Gastrocnemius medialis (tissue), 4 donors: ENCODE measurements at regions not wholly inside any gene's neighbourhood (a gene's known extent, or its start where the extent isn't known, plus 50 kb on each side); places are given as distances from the start of the nearest gene placed in this dataset.
"Not testable (repeated sequence)": the region's sequence is repeated elsewhere in the genome, so short reads cannot be mapped to it uniquely, and the experiment has no call there.

Experiments
- ATAC-seq, 2 donors: fragments of 150-250 bp; one replicate each; pipeline ENCODE4 v1.9.1; 2016
- DNase-seq, 2 donors: peaks; one replicate each; pipeline ENCODE4 v3.0.0-alpha.2; 2019
- H3K27ac ChIP-seq, 4 donors: fragments of 200-600 bp; sonication (generic); 1 replicate in 1 of 4; 2 replicates in 3 of 4; pipeline ENCODE4 v1.5.1; 2016 to 2018; ENCODE audit warnings: mild to moderate bottlenecking in 2 of 4, moderate library complexity in 1 of 4
- H3K27me3 ChIP-seq, 3 donors: fragments of 200-600 bp; sonication (generic) in 2 of 3; 1 replicate in 1 of 3; 2 replicates in 2 of 3; pipeline versions ENCODE4 v1.5.1 to v1.6.0; 2016 to 2019; ENCODE audit warnings: mild to moderate bottlenecking in 1 of 3, moderate library complexity in 1 of 3
- H3K36me3 ChIP-seq, 2 donors: fragments of 200-600 bp; sonication (generic) in 1 of 2; one replicate each; pipeline ENCODE4 v1.5.1; 2017 to 2018
- H3K4me1 ChIP-seq, 2 donors: fragments of 200-600 bp; sonication (generic) in 1 of 2; one replicate each; pipeline ENCODE4 v1.5.1; 2016 to 2017; ENCODE audit warnings: mild to moderate bottlenecking in 2 of 2
- H3K4me3 ChIP-seq, 4 donors: fragments of 200-600 bp; sonication (generic) in 3 of 4; 1 replicate in 1 of 4; 2 replicates in 3 of 4; pipeline ENCODE4 v1.5.1; 2016 to 2019; ENCODE audit warnings: mild to moderate bottlenecking in 2 of 4
- H3K9me3 ChIP-seq, 3 donors: fragments of 200-600 bp; sonication (generic) in 2 of 3; 1 replicate in 1 of 3; 2 replicates in 2 of 3; pipeline ENCODE4 v1.5.1; 2016 to 2019
- POLR2A ChIP-seq, 2 donors: fragments of 450-650 bp; IDR thresholded peaks; one replicate each; pipeline ENCODE4 v1.6.1; 2017; ENCODE audit warnings: antibody characterized with exemption in 2 of 2, mild to moderate bottlenecking in 2 of 2, moderate library complexity in 2 of 2
- in situ Hi-C, 4 donors: fragments of 200-750 bp; cut with MboI; loops; one replicate each; pipeline versions ENCODE4 v1.15.0 to v1.8.0; 2017; ENCODE audit warnings: low sequenced_read_pairs in 4 of 4
- intact Hi-C: fragments of 100-400 bp; cut with DNase I; formaldehyde crosslinking; loops from one replicate; pipeline ENCODE4 v1.15.1; 2023; ENCODE audit warnings: low total_unique reads
- TF ChIP-seq, protein P1 (sequence below), 5 experiments: fragments of 450-650 bp in 3 of 5; fragments of 200-600 bp in 2 of 5; sonication (generic) in 2 of 5; IDR thresholded peaks in 4 of 5; conservative IDR thresholded peaks in 1 of 5; 1 replicate in 4 of 5; 2 replicates in 1 of 5; pipeline ENCODE4 v1.5.1; 2016 to 2019; ENCODE audit warnings: antibody characterized with exemption in 5 of 5, mild to moderate bottlenecking in 3 of 5, moderate library complexity in 3 of 5

DNA sequence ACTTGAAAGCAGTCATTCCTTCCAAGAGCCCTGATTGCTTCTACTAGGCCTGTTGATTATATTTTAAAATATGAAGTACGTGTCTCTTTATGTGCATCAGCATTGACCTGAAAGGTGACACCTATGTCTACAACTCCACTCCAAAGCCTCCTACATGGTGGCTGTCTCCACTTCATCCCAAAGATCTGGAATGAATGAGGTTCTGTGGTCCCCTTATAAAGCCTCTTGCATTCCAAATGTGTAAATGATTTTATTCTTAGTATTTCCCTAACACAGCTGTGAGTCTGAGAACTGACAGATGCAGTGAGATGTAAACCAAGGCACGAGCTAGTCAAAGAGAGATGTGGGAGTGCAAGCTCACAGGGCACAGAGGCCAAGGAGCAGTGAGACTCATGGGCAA lies 176.0 kb upstream of the SVIL start:
- intact Hi-C loops (no loop called here), in situ Hi-C loops (no loop called here)
- no peak overlapping the region for H3K4me3 ChIP-seq
- H3K27ac ChIP-seq: peak overlapping the region; percentile 90 to 92 (median 90)
- H3K36me3 ChIP-seq: no peaks in the 10 kb centered on the region
- DNase-seq (no peak), ATAC-seq (no peak)
- no peaks in the 10 kb centered on the region for H3K9me3 ChIP-seq
- H3K27me3 ChIP-seq: no peaks in the 10 kb centered on the region
- H3K4me1 ChIP-seq: peaks cover 53 to 61% of the 10 kb centered on the region in 2 donors
- no peak for TF ChIP-seq POLR2A (IDR thresholded peaks at IDR 0.05)
- TF ChIP-seq, protein P1, sequence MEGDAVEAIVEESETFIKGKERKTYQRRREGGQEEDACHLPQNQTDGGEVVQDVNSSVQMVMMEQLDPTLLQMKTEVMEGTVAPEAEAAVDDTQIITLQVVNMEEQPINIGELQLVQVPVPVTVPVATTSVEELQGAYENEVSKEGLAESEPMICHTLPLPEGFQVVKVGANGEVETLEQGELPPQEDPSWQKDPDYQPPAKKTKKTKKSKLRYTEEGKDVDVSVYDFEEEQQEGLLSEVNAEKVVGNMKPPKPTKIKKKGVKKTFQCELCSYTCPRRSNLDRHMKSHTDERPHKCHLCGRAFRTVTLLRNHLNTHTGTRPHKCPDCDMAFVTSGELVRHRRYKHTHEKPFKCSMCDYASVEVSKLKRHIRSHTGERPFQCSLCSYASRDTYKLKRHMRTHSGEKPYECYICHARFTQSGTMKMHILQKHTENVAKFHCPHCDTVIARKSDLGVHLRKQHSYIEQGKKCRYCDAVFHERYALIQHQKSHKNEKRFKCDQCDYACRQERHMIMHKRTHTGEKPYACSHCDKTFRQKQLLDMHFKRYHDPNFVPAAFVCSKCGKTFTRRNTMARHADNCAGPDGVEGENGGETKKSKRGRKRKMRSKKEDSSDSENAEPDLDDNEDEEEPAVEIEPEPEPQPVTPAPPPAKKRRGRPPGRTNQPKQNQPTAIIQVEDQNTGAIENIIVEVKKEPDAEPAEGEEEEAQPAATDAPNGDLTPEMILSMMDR (IDR thresholded peaks at IDR 0.05 in 4 of 5, conservative IDR thresholded peaks at IDR 0.05 in 1 of 5): no peak

DNA sequence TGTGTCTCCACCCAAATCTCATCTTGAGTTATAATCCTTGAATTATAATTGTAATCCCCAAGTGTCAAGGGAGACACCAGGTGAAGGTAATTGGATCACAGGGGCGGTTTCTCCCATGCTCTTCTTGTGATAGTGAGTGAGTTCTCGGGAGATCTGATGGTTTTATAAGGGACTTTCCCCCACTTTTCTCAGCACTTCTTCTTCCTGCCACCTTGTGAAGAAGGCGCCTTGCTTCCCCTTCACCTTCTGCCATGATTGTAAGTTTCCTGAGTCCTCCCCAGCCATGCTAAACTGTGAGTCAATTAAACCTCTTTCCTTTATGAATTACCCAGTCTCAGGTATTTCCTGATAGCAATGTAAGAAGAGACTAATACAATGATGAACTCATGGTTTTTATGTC lies 175.5 kb upstream of the SVIL start:
- Histone ChIP-seq H3K4me1 (peaks cover 59 to 67% of the 10 kb centered on the region in 2 donors), H3K27ac (peak overlapping the region; percentile 90 to 92 (median 90))
- H3K36me3 ChIP-seq, H3K4me3 ChIP-seq, in situ Hi-C loops, ATAC-seq, DNase-seq, H3K9me3 ChIP-seq, H3K27me3 ChIP-seq, intact Hi-C loops: not testable (repeated sequence)

DNA sequence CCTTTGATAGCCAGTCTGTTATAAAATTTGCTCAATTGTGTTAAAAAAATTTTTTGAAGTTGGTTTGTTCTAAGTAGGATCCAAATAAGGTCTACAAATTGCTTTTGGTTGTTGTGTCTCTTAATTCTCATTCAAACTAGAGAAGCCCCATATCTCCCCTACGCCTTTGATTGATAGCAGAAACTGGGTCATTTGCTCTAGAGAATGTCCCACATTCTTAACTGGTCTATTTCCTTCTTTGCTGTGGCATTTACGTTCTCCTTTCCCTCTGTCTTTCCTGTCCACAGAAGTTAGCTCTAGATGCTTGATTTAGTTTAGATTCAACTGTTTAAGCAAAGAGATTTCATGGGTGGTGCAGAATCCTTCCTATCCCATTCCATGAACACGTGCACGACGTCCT lies 174.6 kb upstream of the SVIL start:
- no peaks in the 10 kb centered on the region for H3K36me3 ChIP-seq

DNA sequence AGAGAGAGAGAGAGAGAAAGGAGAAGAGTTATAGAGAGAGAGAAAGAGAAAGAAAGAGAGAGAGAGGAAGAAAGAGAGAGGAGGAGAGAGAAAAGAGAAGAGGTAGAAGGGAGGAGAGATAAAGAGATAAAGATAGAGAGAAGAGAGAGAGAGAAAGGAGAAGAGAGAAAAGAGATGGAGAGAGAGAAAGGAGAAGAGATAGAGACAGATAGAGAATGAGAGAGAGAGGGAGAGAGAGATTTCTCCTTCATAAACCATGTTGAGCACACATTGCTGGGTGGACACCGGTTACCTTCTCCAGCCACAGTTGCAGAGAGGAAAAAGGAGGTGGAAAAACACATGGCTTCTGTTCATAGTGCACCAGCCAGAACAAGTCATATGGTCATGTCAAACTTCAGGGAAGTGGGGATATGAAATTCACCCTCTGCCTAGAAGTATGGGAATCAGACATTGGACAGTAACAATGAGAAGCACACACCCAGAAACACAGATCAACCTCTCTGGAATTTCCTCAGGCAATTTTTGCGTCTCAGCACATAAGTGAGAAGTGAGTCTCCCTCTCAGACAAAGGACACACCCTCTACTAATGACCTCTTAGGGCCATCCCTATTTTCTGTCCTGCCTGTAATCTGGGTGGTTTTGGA lies 172.5 kb upstream of the SVIL start:
- intact Hi-C loops (loop anchor here (5.0 kb wide), 3 partner anchors 70 to 160 kb away; no protein-coding TSS in a partner anchor), in situ Hi-C loops (no loop called here)
- H3K27me3 ChIP-seq: no peaks in the 10 kb centered on the region
- H3K4me1 ChIP-seq: peaks cover 65 to 83% of the 10 kb centered on the region in 2 donors
- TF ChIP-seq, protein P1 (IDR thresholded peaks at IDR 0.05 in 4 of 5, conservative IDR thresholded peaks at IDR 0.05 in 1 of 5): no peak
- no peak for TF ChIP-seq POLR2A (IDR thresholded peaks at IDR 0.05)
- H3K4me3 ChIP-seq: no peak overlapping the region
- ATAC-seq: no peak
- H3K36me3 ChIP-seq: no peaks in the 10 kb centered on the region
- no peaks in the 10 kb centered on the region for H3K9me3 ChIP-seq
- H3K27ac ChIP-seq: peak overlapping the region; percentile 90 to 92 (median 90)
- no peak for DNase-seq

More for the DNA sequence above, 174.6 kb upstream of the SVIL start:
- DNase-seq: no peak
- no peak for ATAC-seq
- TF ChIP-seq, protein P1 (IDR thresholded peaks at IDR 0.05 in 4 of 5, conservative IDR thresholded peaks at IDR 0.05 in 1 of 5): no peak
- TF ChIP-seq POLR2A (IDR thresholded peaks at IDR 0.05): no peak
- no peak overlapping the region for H3K4me3 ChIP-seq
- intact Hi-C loops (loop anchor here (2.0 to 5.0 kb wide), 4 partner anchors 63 to 162 kb away; no protein-coding TSS in a partner anchor), in situ Hi-C loops (no loop called here)
- no peaks in the 10 kb centered on the region for H3K27me3 ChIP-seq
- no peaks in the 10 kb centered on the region for H3K9me3 ChIP-seq
- peaks cover 67 to 76% of the 10 kb centered on the region in 2 donors for H3K4me1 ChIP-seq
- H3K27ac ChIP-seq: peak overlapping the region; percentile 42 to 92 (median 90)

DNA sequence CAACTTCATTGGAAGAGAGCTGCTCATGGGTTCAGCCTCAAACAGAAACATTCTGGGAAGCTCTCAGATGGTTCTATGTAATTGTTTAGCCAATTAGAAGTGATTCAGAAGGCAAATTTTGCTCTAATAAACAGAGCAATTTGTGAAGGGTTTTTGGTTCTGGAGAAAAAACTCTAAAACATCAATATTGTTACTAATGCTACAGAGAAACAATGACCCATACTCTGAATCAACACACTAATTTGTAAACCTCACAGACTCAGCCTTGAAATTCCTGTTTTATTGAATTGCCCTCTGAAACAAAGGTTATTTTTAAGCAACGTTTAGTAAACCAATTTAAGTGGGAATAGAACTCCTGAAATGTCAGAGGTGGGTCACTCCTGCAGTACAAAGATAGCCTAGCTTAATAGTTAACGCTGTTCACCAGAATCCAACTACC lies 171.6 kb upstream of the SVIL start:
- DNase-seq: no peak
- peaks cover 58 to 75% of the 10 kb centered on the region in 2 donors for H3K4me1 ChIP-seq
- peak overlapping the region; percentile 90 to 92 (median 90) for H3K27ac ChIP-seq

More for the DNA sequence above, 171.6 kb upstream of the SVIL start:
- in situ Hi-C loops (no loop called here), intact Hi-C loops (loop anchor here (5.0 kb wide), 3 partner anchors 69 to 159 kb away; no protein-coding TSS in a partner anchor)
- Histone ChIP-seq H3K4me3 (no peak overlapping the region), H3K27me3 (no peaks in the 10 kb centered on the region), H3K36me3 (no peaks in the 10 kb centered on the region), H3K9me3 (no peaks in the 10 kb centered on the region)
- TF ChIP-seq POLR2A (IDR thresholded peaks at IDR 0.05): no peak
- TF ChIP-seq, protein P1 (IDR thresholded peaks at IDR 0.05 in 4 of 5, conservative IDR thresholded peaks at IDR 0.05 in 1 of 5): no peak
- no peak for ATAC-seq
